ENCODE measurements at regions not wholly inside any gene's neighbourhood (a gene's known extent, or its start where the extent isn't known, plus 50 kb on each side); places are given as distances from the start of the nearest gene placed in this dataset.

DNA sequence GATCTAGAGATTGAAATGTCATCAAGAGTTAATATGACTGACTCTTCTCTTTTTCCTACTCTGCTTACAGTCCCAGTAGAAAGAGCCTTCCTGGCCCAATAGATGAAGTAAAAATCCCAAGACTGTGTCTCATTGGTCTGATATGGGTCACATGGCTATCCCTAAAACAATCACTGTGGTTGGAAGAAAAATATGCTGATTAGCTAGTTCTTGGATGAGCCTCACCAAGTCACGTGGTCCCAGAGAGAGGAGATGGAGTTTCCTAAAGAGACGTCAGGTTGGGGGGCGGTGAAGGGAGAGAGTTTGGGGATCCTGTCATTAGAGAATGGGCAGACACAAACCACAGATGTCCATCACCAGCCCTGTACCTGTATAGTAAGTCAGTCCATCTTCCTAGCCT lies 466.3 kb downstream of the HAPSTR1 start:
- no peak for DNase-seq (ENCODE audit: low spot score)

DNA sequence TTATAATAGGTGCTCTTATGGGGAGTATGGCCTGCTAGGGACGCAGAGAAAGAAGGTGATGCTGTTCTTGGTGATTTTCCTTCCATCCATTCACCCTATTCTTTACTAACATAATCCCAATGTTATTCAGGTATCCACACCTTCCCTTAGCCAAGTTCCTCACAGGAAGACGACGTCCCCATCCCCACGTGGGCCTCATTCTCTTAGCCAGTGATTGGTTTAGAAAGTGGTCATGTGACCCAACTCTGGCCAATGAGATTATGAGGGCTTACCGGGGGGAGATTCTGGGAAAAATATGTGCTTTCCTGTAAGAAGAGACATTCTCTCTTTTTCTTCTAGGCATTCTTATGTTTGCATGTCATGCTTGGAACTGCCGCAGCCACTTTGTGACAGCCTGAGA lies 474.7 kb downstream of the HAPSTR1 start:
- DNase-seq (ENCODE audit: low spot score): no peak

DNA sequence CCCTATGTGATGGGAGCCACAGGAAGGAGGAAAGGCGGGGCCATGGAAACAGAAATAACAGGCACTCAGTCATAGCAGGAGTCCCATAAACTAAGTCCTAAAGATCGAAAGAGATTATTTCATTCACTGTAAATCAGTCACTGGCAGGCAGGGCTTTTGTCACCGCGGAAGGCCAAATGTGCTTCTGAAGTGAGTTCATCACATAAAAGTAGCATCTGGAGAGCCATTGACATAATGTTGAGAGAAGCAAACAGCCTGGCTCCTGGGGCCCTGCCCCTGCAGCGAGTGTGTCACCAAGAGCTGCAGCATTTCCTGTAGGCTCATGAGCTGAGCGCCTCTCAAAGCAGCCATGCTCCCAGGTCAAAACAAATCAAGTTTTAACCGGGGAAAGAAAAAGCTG lies 476.2 kb downstream of the HAPSTR1 start:
- no peak for DNase-seq (ENCODE audit: low spot score)

DNA sequence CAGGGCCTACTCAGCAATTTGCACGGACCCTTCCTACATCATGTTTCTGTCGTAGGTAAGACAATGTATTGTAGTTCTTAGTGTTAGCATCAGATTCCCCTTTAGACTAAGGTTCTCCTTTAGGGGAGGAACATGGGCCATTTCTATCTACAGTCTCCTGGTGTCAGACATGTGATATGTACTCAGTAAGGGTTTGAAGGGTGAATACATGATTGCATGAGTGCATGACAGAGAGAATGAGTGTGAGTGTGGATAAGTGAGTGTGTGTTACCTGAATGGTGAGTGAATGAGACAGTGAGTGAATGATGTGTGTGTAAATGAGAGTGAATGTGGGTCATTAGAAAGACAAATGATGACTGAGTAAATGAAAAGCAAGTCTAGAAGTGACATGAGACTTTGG lies 476.8 kb downstream of the HAPSTR1 start:
- DNase-seq (ENCODE audit: low spot score): no peak

DNA sequence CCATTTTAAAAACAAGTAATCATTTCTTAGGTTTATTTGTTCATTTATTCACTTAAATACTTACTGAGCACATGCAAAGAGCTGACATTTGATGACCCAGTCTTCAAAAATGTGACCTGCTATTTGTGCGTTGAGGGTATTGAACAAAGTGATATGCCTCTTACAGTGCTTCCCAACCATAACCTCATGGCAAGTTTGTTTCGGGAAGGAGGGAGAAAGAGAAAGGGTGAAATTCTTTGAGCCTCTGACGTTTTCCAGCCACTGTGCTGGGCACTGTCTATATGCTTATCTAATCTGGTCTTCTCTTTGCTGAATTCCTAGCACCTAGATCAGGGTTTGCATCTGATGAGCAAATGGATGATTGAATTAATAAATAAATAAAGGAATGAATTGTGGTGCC lies 479.1 kb downstream of the HAPSTR1 start:
- no peak for DNase-seq (ENCODE audit: low spot score)

DNA sequence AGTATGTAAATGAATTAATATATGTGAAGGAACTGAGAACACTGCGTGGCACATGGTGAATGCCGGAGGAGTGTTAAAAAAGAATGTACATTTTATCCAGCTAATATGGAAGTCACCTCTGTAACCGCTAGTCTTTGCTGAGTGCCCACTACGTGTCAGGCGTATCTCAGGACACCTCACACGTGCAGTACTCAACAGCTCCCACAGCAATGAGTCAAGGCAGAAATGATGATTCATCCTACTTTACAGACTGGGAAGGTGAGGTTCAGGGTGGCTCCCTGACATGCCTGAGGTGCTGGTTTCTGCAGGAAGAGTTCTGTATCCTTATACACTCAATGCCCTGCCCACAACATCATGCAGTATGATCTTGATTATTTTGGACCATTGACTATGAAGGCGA lies 487.0 kb downstream of the HAPSTR1 start:
- no peak for DNase-seq (ENCODE audit: low spot score)

DNA sequence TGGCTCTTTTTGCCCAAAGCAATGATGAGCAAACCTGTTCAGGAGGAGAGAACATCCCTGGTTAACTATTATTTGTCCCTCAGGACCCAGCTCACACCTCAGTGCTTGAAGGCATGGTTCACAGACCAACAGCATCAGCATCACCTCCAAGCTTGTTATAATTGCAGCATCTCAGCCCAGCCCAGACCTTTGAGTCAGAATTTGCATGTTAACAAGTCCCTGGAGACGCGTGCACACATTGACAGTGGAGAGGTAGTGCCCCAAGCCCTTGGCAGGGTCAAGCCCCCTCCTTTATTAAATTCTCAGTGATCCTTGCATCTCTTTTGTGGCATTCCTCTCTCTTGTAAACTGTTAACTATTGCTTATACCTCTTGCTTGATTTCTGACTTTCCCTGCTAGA lies 488.6 kb downstream of the HAPSTR1 start:
- DNase-seq (ENCODE audit: low spot score): no peak

DNA sequence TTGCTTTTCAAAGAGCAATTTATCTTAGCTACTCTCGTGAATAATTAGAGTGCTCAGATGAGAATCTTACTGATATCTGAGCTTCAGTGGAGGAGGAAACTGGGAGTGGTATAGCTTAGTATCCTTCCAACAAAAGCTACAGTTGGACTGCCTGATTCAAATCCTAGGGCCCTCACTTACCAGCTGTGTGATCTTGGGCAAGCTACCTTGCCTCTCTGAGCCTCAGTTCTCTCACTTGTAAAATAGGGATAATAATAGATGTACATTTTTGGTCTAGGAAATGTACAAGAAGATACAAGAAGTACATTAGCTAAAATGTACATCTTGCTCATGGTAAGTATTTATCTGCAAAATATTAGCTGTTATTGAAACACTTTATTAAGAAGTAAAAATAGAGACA lies 502.0 kb downstream of the HAPSTR1 start:
- no peak for DNase-seq (ENCODE audit: low spot score)

DNA sequence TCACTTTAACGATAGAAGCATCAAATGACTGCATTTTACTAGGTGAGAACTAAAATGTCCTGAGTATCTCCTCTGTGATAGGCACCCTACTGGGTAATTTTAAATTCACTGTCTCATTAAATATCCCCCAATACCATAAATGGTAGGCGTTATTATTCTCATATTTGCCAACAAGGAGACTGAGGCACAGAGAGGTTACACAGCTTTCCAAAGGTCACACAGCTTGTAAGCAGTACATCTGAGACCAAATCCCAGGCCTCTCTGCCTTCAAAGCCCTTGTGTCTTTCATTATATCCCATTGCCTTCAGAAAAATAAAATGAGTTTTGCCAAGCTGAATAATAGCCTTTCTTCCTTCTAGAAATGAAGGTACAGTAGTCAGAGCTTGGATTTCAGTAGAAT lies 502.6 kb downstream of the HAPSTR1 start:
- no peak for DNase-seq (ENCODE audit: low spot score)

DNA sequence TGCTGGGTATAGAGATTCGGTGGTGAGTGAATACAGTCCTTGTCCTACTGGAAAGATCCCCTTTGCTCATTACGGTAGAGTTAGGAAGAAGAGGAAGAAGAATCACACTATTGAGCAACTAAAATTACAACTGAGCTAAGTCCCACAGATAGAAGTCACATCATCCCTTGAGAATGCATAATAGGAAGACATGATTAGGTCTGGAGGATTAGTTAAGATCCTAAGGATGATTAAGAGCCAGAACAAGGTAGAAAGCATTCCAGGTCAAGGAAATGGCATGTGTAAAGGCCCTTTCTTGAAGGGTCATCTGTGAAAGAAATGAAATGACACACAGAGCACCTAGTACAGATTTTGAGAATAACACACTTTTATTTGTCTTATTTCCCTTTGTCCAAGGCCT lies 503.5 kb downstream of the HAPSTR1 start:
- DNase-seq (ENCODE audit: low spot score): no peak

DNA sequence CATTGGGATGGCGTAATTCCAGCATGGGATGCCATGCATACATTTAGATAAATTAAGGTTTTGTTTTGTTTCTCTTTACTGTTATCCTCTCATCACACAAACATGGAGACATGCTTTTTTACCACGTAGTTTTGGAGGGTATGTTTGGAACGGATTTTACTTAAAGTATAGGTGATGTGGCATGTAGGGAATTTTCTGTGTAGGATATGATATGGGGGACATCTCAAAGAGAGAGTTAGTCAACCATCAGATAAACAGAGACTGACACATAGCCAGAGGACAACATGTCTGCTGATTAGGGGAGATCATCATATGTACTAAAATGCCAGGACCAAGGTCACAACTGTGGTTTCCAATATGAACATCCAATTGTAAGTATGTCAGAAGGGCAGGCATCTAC lies 503.9 kb downstream of the HAPSTR1 start:
- DNase-seq (ENCODE audit: low spot score): no peak

DNA sequence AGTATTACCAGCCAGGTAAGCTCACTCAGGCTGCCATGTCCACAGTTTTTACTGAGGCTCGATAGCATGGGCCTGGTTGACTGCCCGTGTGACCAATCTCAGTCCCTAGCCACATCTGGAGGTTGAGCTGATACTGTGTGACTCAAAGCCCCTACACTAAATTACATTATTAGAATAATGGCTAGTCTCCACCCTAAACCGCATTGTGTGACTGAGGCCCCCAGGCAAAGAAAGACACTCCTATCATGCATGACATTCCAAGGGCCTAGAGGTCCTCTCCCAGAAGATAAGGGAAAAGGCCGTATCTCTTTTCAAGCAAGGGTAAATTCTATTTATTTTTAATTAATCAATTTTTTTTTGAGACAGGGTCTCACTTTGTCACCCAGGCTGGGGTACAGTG lies 505.3 kb downstream of the HAPSTR1 start:
- no peak for DNase-seq (ENCODE audit: low spot score)

DNA sequence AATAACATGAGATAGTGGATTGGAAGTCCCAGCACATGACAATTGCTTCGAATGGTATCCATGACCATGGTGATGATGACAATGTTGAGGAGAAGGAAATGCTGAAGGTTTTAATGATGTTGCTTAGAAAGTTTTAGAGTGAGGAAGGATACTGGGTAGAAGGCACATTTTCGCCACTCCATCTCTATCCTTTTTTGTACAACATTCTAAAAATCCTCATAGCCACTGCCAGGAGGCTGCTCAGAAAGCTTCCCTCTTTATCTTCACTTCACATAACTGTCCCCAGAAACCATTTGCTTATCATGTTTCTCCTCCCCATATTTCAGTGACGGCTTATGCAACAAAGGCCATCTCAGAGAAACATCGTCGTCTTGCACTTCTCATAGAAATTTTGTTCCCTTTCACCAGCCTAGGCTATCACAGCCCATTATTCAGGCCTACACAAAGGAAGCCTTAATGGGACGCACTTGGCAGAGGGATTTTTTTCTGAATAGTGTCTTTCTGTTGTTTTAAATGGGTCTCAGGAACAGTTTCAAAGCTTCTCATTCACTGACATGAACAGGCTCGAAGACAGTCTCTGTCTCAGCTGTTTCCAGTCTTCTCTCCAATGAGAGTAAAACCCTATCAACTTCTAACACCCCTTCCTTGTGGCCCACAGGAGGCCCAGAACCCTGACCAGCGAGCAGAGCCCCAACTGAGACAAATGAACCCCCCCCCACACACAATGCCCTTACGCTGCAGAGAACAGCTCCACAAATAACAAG lies 506.7 kb downstream of the HAPSTR1 start:
- DNase-seq (ENCODE audit: low spot score): no peak

DNA sequence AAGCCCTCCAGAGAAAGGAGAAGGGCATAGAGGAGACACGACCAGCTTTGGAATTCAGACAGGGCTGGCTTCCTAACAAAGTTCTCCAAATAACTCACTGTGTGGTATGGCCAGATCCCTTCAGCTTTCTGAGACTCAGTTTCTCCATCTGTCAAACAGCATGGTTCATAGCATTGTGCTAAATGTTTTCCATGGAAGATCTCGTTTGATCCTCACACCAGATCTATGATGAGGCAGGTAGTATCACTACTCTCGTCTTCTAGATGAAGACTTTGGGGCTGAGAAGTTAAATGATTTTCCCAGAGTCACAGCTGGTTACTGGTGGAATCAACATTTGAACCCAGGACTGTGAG lies 507.3 kb downstream of the HAPSTR1 start:
- no peak for DNase-seq (ENCODE audit: low spot score)

DNA sequence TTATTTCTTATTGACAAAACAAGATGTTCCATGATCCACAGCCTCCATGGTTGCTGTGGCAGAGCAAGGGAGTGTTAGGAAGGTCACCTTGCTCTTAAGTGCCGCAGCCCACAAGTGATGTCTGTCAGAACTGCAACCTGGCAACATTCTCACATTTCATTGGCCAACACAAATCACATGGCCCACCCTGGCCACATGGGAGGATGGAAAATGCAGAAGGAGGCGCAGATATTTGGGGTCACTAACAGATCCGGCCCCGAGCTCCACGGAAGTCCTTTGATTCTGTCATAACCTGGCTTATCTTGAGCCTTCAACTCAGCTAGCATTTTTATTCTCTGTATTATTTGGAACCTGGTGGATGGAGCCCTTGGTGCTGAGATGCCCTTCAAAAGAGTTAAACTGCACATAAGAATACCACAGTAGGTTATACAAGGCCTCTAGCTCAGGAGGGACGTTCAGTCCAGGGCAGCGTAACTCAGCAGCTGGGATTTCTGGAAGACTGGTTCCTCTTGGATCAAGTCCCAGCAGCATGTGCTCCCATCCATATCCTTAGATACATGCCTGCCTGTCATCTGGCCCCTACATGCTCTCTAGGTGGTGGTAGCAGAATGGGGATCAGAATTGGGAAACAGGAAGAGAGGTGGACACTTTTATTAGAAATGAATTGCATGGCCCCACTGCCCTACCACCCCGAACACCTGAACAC lies 508.1 kb downstream of the HAPSTR1 start:
- DNase-seq (ENCODE audit: low spot score): no peak

DNA sequence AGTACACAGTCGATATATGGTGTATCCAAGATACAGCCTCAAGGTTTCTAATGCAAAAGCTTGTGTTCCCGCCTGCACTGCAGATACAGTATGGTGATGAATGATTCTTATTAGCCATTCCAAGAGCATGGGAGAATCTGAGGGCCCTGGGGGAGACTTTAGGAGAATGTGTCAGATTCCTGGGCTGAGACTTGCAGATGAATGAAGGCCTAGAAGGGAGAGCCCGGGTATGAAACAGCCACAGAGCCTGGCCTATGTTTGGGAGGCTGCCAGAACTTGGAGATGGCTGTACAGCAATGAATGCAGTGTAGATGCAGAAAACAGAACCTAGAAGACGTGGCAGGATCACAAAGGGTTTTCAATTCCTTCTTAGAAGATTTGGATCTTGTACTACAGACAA lies 510.7 kb downstream of the HAPSTR1 start:
- DNase-seq (ENCODE audit: low spot score): no peak

DNA sequence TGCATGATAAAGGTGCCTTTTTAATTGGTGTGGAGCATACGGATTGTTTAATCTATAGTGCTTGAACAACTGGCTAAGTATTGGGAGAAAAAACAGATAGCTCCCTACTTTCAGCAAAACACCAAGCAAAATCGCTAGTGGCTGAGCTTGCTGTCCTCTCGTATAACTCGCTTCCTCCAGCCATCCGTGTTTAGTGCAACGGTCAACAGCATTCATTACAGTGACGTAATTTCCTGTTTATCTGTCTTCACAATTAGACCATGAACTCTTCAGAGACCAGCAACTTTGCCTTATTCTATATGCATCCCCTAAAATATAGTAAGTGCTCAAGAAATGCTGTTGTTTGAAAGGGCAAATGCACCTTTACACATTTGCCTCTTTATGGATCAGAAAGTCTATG lies 511.9 kb downstream of the HAPSTR1 start:
- no peak for DNase-seq (ENCODE audit: low spot score)

DNA sequence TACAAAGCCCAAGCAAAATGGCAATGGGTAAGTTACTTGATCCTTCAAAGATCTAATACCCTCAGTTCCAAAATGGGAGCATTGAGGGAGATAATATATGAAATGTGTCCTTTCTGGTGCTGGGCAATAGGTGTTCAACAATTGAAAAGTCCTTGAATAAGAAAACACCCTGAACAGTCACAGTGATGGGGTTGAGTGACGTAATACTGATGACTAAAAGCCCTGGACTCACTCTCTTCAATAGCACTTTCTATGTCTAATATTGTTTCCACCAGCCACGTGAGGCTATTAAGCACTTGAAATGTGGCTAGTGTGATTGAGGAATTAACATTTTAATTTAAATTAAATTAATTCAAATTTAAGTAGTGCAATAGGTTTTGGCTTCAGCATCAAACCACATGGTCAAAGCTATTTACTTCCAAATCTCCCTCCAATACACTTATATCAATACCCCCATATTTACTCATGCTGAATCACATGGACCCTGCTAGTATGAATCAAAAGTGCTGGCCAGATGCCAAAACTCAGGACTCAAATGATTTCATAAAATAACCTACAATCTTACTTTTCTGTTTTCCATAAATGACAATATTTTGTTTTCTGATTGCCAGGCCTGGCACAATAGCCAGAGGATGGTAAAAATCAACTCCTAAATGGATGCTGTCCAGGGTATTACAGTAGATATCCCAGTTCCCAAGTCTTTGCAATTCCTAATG lies 516.2 kb downstream of the HAPSTR1 start:
- no peak for DNase-seq (ENCODE audit: low spot score)

DNA sequence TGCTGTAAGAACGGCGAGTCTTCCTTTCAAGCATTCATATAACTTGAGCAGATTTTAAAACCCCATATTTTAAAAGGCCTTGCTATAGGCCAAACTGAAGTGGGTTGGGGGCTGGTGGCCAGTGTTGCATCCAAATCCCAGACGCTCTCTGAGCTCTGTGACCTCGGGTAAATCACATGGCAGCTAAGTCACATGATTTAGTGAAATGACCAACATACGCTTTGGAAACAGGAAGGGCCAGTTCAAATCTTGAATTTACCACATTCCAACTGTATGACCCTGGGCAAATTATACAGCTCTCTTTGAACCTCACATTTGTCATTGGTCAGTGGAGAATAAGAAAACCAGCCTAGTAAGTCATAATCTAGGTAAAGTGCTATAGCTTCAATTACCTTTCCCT lies 519.3 kb downstream of the HAPSTR1 start:
- DNase-seq (ENCODE audit: low spot score): no peak

DNA sequence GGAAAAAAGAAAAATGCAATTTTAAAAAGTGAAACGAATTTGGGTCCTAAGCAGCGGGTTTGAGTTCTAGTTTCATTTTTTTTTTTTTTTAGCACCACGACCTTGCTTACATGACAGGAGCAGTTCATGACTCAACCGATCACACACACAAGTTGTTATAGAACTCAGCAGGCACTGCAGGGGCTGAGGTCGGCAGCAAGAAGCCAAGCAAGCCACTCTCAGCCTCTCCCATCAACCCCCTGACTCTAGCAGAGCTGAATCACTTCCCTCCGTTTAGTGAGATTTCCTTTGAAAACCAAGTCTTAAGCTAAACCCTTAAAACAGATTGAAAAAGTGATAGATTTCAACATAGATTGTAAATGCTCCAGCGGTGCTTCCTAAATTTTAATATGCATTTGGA lies 520.8 kb downstream of the HAPSTR1 start:
- DNase-seq (ENCODE audit: low spot score): no peak

DNA sequence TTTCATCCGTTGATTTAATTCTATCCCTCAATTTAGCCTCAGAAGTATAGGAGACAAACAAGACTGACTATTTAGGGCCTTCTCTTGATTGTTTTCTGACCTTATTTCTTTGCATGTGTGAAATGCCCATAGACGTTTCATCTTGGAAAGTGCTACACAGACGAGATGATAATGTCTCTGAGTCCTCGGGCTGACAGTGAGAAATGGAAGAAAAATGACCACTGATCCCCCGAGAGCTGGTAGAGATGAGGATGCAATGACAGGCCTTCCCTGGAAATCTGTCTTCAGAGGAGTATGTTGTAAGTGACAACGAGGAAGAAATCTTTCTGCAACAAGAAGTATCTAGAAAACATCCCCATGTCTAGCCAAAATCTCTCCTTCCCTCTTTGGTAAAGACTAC lies 522.9 kb downstream of the HAPSTR1 start:
- DNase-seq (ENCODE audit: low spot score): no peak

DNA sequence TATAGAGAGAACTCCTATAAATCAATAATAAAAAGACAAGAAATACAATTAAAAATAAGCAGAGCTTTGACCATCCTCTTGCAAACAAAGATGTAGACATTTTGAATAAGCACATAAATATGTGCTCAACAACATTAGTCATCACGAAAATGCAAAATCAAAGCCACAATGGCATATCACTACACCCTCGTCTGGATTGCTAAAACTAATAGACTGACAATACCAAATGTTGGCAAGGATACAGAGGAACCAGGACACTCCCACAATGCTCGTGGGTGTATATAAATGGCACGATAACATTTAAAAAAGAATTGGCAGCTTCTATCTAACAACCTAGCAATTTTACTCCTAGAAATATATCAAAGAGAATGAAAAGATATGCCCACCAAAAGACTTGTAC lies 530.8 kb downstream of the HAPSTR1 start:
- DNase-seq (ENCODE audit: low spot score): no peak

DNA sequence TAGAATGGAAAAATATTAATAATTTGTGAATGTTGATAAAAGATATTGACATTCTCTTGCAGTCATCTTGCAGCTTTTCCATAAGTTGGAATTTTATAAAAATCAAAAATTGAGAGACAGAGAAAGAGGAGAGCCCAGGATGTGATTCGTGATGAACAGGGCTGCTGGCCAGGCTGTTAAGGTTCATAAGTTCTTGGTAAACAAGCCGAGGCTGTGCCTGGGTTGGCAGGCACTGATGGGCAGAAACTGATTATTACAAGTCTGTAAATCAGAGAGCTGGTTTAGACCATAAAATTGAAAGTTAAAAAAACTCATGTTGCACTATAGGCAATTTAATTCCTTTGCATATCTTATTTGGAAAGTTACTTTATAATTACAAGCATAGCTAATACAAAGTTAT lies 533.7 kb downstream of the HAPSTR1 start:
- DNase-seq (ENCODE audit: low spot score): no peak

Measured in SK-N-DZ (cell line).